ENCODE measurements at regions not wholly inside any gene's neighbourhood (a gene's known extent, or its start where the extent isn't known, plus 50 kb on each side); places are given as distances from the start of the nearest gene placed in this dataset.

GRCh38 chr18:42412281-42412680 is 457.2 kb downstream of the PIK3C3 start:
- no peak for DNase-seq (ENCODE audit: low spot score)
- Histone ChIP-seq H3K9me2 (ENCODE audit: insufficient read depth, low read length) (no peaks in the 10 kb centered on the region), H3K4me2 (ENCODE audit: low read length) (no peak overlapping the region), H3K36me3 (ENCODE audit: insufficient read depth, low read length) (no peaks in the 10 kb centered on the region), H3K9me3 (ENCODE audit: low read length) (no peaks in the 10 kb centered on the region), H4K20me1 (ENCODE audit: insufficient read depth, low read length) (no peaks in the 10 kb centered on the region), H2AFZ (ENCODE audit: low read length) (no peak overlapping the region), H3K4me1 (ENCODE audit: insufficient read depth, low read length, poor library complexity, severe bottlenecking) (no peaks in the 10 kb centered on the region), H3K4me3 (ENCODE audit: low read depth, low read length, poor library complexity, severe bottlenecking) (no peak overlapping the region), H3K79me2 (ENCODE audit: insufficient read depth, low read depth, low read length) (no peaks in the 10 kb centered on the region), H3K27ac (ENCODE audit: low read depth, low read length, poor library complexity, severe bottlenecking) (no peak overlapping the region)
- CTCF ChIA-PET (ENCODE audit: unreplicated experiment): no interaction called here
- intact Hi-C loops (cut with micrococcal nuclease; ENCODE audit: unreplicated experiment): no loop called here
- TF ChIP-seq CTCF (conservative IDR thresholded peaks at IDR 0.05; ENCODE audit: low read length): no peak
- TF ChIP-seq EZH2phosphoT487 (IDR thresholded peaks at IDR 0.05; ENCODE audit: borderline replicate concordance, low read depth, low read length): no peak
- POLR2A ChIA-PET: no interaction called here
- no TSS peak for BruUV-seq (replicated peaks)

GRCh38 chr18:42412896-42413295 is 457.9 kb downstream of the PIK3C3 start:
- no peak for TF ChIP-seq CTCF (conservative IDR thresholded peaks at IDR 0.05; ENCODE audit: low read length)
- TF ChIP-seq EZH2phosphoT487 (IDR thresholded peaks at IDR 0.05; ENCODE audit: borderline replicate concordance, low read depth, low read length): no peak
- BruUV-seq (replicated peaks): no TSS peak

GRCh38 chr18:42413870-42414269 is 458.8 kb downstream of the PIK3C3 start:
- H3K27ac ChIP-seq (ENCODE audit: low read depth, low read length, poor library complexity, severe bottlenecking): no peak overlapping the region
- H3K9me2 ChIP-seq (ENCODE audit: insufficient read depth, low read length): no peaks in the 10 kb centered on the region
- no peak overlapping the region for H3K4me2 ChIP-seq (ENCODE audit: low read length)
- H2AFZ ChIP-seq (ENCODE audit: low read length): no peak overlapping the region
- H3K4me3 ChIP-seq (ENCODE audit: low read depth, low read length, poor library complexity, severe bottlenecking): no peak overlapping the region
- ChIA-PET POLR2A (no interaction called here), CTCF (ENCODE audit: unreplicated experiment) (no interaction called here)
- H3K36me3 ChIP-seq (ENCODE audit: insufficient read depth, low read length): no peaks in the 10 kb centered on the region
- H3K79me2 ChIP-seq (ENCODE audit: insufficient read depth, low read depth, low read length): no peaks in the 10 kb centered on the region
- no peaks in the 10 kb centered on the region for H3K4me1 ChIP-seq (ENCODE audit: insufficient read depth, low read length, poor library complexity, severe bottlenecking)
- no peaks in the 10 kb centered on the region for H4K20me1 ChIP-seq (ENCODE audit: insufficient read depth, low read length)
- DNase-seq (ENCODE audit: low spot score): no peak
- no TSS peak for BruUV-seq (replicated peaks)
- intact Hi-C loops (cut with micrococcal nuclease; ENCODE audit: unreplicated experiment): no loop called here
- TF ChIP-seq CTCF (conservative IDR thresholded peaks at IDR 0.05; ENCODE audit: low read length): no peak
- no peak for TF ChIP-seq EZH2phosphoT487 (IDR thresholded peaks at IDR 0.05; ENCODE audit: borderline replicate concordance, low read depth, low read length)
- no peaks in the 10 kb centered on the region for H3K9me3 ChIP-seq (ENCODE audit: low read length)

More at GRCh38 chr18:42412896-42413295, 457.9 kb downstream of the PIK3C3 start:
- H3K9me2 ChIP-seq (ENCODE audit: insufficient read depth, low read length): no peaks in the 10 kb centered on the region
- H2AFZ ChIP-seq (ENCODE audit: low read length): no peak overlapping the region
- H3K79me2 ChIP-seq (ENCODE audit: insufficient read depth, low read depth, low read length): no peaks in the 10 kb centered on the region
- H3K4me1 ChIP-seq (ENCODE audit: insufficient read depth, low read length, poor library complexity, severe bottlenecking): no peaks in the 10 kb centered on the region
- POLR2A ChIA-PET: no interaction called here
- intact Hi-C loops (cut with micrococcal nuclease; ENCODE audit: unreplicated experiment): no loop called here
- no peaks in the 10 kb centered on the region for H4K20me1 ChIP-seq (ENCODE audit: insufficient read depth, low read length)
- H3K4me2 ChIP-seq (ENCODE audit: low read length): no peak overlapping the region
- H3K36me3 ChIP-seq (ENCODE audit: insufficient read depth, low read length): no peaks in the 10 kb centered on the region
- DNase-seq (ENCODE audit: low spot score): no peak
- no peak overlapping the region for H3K27ac ChIP-seq (ENCODE audit: low read depth, low read length, poor library complexity, severe bottlenecking)
- H3K4me3 ChIP-seq (ENCODE audit: low read depth, low read length, poor library complexity, severe bottlenecking): no peak overlapping the region
- CTCF ChIA-PET (ENCODE audit: unreplicated experiment): no interaction called here
- H3K9me3 ChIP-seq (ENCODE audit: low read length): no peaks in the 10 kb centered on the region
